ENCODE measurements at regions not wholly inside any gene's neighbourhood (a gene's known extent, or its start where the extent isn't known, plus 50 kb on each side); places are given as distances from the start of the nearest gene placed in this dataset.
"Not testable (repeated sequence)": the region's sequence is repeated elsewhere in the genome, so short reads cannot be mapped to it uniquely, and the experiment has no call there.

DNA sequence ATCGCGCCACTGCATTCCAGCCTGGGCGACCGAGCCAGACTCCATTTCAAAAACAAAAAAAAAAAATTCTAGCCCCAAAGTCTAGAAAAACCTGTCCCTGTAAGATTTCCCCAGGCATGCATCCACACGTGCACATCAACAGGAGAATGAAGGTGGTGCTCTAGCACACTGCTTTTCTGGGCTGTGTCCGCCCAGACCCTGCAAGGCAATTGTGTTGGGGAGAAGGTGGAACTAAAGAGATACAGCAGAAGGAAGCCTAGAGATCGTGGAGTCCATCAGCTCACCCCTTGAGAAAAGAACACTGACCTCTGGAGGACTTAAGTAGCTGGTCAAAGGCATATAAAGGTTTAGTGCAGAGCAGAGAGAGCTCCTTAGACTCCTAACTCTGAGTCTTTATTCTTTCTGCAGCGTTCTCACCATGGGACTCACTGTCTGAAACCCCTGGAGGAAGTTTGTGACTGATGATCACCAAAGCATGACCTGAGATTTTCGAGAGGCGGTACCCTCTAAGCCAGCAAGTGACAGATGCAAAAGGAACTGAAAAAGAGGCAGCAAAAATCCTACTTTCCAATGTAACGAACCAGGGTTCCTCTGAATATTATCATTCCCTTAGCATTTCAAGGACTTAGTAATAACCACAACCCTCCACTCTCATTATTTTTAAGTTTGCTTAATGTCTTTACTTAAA, 179.8 kb downstream of the MEX3B start:
- DNase-seq (ENCODE audit: low spot score), result no peak

- no peak for DNase-seq (ENCODE audit: low spot score)
Observed at GRCh38 chr15:81863162-81863561, 182.7 kb downstream of the MEX3B start.

GRCh38 chr15:81859737-81860516, 185.9 kb downstream of the MEX3B start:
- no peak for DNase-seq (ENCODE audit: low spot score)

DNA sequence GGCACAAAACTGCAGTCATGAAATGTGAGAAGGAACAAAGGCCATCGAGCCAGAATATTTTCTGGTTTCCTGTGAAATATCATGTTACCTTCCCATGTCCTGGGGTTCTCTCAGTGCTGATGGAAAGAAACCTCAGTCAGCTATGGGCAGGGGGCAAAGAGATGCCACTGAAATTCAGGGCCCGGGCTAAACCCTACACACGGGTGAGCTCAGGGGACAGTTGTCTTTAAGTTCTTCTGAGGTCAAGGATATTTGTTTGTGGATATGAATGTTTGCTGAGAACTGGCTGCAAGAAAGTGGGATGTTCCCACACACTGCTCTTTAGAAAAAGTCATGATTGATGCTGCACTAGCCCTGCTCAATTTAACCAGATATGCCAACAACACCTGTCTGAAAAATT, 187.2 kb downstream of the MEX3B start:
- DNase-seq (ENCODE audit: low spot score), result no peak

- DNase-seq (ENCODE audit: low spot score), result no peak
Observed at GRCh38 chr15:81858136-81858535, 187.7 kb downstream of the MEX3B start.

GRCh38 chr15:81856634-81857026, 189.2 kb downstream of the MEX3B start:
- no peak for DNase-seq (ENCODE audit: low spot score)

- no peak for DNase-seq (ENCODE audit: low spot score)
Observed at GRCh38 chr15:81856001-81856633, 189.7 kb downstream of the MEX3B start.

DNA sequence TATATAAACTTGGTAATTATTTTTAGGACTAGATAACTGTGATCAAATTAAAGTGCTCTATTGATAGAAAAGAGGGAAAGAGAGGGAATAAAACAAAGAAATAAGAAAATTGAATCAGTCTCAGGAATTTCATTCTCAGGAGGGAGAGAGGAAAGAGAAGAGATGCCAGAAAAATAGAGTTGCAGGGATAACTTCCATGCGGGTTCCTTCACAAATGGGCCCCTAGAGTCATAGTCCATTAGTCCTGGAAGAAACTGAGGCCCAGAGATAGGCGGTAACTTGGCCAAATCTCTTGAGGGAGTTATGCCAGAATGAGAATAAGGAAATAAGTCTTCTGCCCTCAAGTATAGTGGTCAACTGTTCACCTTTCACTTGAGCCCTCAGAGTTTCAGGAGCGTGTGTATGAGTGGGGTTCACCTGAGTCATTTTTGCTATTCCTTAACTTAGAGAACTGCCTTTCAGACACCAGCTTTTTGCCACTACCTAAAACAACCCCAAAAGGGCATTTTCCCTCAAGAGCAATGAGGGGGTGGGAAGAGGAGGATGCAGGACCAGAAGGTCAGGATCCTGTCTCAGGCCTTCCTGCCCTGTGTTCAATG, 192.6 kb downstream of the MEX3B start:
- DNase-seq (ENCODE audit: low spot score), result no peak

GRCh38 chr15:81852411-81853149, 193.2 kb downstream of the MEX3B start:
- DNase-seq (ENCODE audit: low spot score), result no peak

DNA sequence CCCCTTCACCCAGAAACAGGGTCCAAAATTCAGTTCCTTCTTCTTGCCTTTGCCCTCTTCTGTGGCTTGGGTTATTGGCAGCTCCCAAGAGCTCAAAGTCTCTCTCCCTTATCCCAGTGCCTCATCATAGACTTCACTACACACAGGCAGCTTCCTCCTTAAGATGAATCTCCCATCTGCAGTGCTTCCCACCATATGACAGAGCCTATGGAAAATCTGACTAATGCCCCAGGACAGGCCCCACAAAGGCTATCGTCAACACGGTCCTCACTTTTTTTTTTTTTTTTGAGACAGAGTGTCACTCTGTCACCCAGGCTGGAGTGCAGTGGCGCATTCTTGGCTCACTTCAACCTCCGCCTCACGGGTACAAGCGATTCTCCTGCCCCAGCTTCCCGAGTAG, 194.1 kb downstream of the MEX3B start:
- DNase-seq (ENCODE audit: low spot score), result no peak

DNA sequence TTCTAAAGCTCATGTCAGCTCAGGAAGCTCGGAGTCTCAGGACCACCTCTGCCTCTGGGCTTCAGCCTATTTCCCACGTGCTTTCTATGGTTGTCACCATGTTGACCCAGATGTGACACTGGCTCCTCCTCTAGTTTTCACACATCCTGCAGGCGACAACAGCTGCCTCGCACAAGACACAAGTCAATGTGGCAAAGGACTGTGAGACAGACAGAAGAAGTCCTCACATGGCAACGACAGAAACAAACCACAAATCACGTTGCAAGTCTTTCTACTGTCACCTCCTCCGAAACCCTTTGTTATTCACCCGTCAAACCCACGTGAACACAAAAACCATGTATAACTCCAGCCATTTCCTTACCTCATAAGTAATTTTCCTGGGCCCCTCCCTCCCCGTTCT, 194.5 kb downstream of the MEX3B start:
- DNase-seq (ENCODE audit: low spot score), result no peak

DNA sequence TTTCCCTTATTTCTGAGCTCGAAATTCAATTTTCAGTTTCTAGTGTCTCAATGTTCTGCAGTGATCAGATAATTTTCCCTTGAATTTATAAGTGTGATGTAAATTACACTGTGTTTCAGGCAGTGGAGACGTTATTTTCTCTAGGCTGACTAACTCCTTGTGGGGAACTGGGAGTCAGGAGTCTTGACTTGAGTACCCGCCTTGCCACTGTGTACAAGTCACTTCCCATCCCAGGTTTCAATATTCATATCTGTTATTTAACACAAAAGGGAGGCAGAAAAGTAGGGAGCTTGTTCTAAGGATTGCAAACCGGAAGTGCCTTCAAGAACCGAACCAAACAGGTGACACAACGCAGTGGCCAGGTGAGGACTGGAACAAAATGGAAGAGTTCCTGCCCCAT, 196.5 kb downstream of the MEX3B start:
- no peak for DNase-seq (ENCODE audit: low spot score)

DNA sequence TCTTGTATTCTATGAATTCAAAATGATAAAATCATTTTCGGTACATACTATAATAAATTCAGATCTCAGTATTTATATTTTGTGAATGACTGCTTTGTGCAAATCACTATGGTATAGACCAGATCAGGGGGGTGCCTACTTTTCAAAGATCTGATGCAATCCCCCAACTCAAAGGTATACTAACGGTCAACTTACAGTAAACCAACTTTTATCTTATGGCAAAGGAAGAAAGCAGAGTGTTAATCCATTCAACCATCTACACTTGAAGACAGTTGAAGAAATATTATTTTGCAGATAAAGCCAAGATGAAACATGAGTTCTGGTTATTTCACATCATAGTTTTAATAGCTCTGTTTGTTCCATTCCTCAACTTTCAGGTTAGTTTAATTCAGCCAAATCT, 197.1 kb downstream of the MEX3B start:
- no peak for DNase-seq (ENCODE audit: low spot score)

DNA sequence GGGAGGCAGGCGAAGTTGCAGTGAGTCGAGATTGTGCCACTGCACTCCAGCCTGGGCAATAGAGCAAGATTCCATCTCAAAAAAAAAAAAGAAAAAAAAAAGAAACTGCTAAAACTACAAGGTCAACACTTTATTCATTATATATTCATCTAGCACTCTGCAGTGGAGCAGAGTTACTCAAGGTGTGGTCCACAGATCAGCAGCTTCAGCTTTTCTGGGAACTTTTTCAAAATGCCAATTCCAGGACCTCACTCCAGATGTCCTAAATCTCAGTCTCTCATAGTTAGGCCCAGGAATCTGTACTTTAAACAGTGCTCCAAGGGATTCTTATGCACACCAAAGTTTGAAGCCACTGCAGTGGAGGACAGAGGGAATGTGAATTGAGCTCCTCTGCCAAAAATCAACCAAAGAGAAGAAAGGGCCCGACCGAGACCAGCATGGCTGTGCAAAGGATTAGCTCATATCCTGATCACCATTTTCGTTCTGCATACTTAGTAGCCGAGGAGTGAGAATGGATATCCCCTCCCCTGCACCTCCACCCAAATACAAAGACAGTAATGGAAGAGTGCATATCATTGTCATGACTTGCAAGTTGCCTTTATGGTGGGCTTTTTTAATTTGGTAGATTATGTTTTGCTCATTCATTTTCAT, 201.9 kb downstream of the MEX3B start:
- no peak for DNase-seq (ENCODE audit: low spot score)

DNA sequence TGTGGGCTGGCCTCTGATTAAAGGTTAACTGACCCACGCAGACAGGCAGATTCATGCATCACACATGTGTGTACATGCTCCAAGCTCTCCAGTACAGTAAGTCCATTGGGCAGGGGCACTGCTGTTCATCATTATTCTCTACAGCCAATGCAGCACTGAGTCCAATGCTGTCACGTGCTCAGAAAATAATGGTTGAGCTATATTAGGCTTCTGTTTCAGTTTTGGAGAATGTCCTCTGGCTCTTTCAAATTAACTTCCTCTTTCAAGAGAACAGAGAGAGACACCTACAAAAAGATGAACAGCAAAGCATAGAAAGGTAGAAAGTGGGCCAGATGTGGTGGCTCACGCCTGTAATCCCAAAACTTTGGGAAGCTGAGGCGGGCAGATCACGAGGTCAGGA, 202.6 kb downstream of the MEX3B start:
- DNase-seq (ENCODE audit: low spot score), result no peak

GRCh38 chr15:81839387-81839786, 206.4 kb downstream of the MEX3B start:
- DNase-seq (ENCODE audit: low spot score), result no peak

DNA sequence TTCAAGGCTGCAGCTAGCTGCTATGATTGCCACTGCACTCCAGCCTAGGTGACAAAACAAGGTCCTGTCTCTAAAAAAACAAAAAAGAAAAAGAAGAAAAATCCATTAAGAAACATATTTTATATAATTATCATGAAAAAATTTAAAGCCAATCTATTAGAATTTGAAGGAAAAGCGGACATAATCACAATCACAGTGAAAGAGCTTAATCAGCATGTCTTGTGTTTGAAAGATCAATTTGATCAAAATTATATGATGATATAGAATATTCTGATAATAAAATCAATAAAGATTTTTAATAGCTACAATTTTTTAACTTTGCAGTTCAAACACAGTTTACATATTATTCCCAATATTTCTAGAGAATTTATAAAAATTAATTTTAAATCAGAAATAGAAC, 210.1 kb downstream of the MEX3B start:
- DNase-seq (ENCODE audit: low spot score), result no peak

- no peak for DNase-seq (ENCODE audit: low spot score)
Observed at GRCh38 chr15:81830520-81830919, 215.3 kb downstream of the MEX3B start.

DNA sequence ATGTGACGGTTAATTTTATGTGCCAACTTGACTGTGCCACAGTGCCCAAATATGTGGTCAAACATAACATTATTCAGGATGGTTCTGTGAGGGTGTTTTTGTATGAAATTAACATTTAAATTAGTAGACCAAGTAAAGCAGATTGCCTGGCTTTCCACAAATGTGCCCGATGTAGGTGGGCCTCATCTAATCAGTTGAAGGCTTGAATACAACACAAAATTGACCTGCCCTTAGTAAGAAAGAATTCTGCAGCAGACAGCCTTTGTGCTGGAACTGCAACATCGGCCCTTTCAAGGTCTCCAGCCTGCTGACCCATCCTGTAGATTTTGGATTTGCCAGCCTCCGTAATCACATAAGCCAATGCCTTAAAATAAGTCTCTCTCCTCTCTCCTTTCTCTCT, 215.9 kb downstream of the MEX3B start:
- no peak for DNase-seq (ENCODE audit: low spot score)

DNA sequence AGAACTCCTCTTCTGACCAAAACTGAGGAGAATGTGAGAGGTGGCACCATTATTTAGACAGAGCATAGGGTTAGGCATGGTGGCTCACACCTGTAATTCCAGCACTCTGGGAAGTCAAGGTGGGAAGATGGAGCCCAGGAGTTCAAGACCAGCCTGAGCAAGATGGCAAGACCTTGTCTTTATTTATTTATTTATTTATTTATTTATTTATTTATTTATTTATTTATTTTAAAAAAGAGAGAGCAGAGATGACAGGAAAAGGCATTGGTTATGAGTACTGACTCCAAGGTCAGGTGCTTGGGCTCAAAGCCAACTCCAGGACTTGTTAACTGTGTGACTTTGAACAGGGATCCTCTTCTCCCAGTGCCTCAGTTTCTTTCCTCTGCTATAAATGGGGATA, 217.7 kb downstream of the MEX3B start:
- no peak for DNase-seq (ENCODE audit: low spot score)

- no peak for DNase-seq (ENCODE audit: low spot score)
Observed at GRCh38 chr15:81825136-81825535, 220.7 kb downstream of the MEX3B start.

DNA sequence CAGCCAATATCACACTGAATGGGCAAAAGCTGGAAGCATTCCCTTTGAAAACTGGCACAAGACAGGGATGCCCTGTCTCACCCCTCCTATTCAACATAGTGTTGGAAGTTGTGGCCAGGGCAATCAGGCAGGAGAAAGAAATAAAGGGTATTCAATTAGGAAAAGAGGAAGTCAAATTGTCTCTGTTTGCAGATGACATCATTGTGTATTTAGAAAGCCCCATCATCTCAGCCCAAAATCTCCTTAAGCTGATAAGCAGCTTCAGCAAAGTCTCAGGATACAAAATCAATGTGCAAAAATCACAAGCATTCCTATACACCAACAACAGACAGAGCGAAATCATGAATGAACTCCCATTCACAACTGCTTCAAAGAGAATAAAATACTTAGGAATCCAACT, 223.2 kb downstream of the MEX3B start:
- not testable (repeated sequence) for DNase-seq (ENCODE audit: low spot score)
